Putamen (tissue), 1 donor: ENCODE measurements at regions not wholly inside any gene's neighbourhood (a gene's known extent, or its start where the extent isn't known, plus 50 kb on each side); places are given as distances from the start of the nearest gene placed in this dataset.
A peak's percentile ranks its signal among the peaks of the same experiment; 100 is the strongest.

Source experiments
- DNase-seq: peaks from one replicate; pipeline ENCODE4 v3.0.0-alpha.2; 2016; ENCODE audit warnings: low spot score

GRCh38 chr18:56021809-56022195 is 433.8 kb upstream of the TCF4 start:
- no peak for DNase-seq

- DNase-seq: no peak
These were observed 433.3 kb upstream of the TCF4 start for GRCh38 chr18:56021136-56021808.

GRCh38 chr18:56019908-56020307 is 431.9 kb upstream of the TCF4 start:
- DNase-seq: no peak

GRCh38 chr18:56019156-56019555 is 431.2 kb upstream of the TCF4 start:
- no peak for DNase-seq

GRCh38 chr18:56009411-56009810 is 421.4 kb upstream of the TCF4 start:
- no peak for DNase-seq

GRCh38 chr18:56003720-56004088 is 415.7 kb upstream of the TCF4 start:
- no peak for DNase-seq

GRCh38 chr18:56003009-56003719 is 415.2 kb upstream of the TCF4 start:
- DNase-seq: peak; percentile 63

- DNase-seq: no peak
These were observed 413.6 kb upstream of the TCF4 start for GRCh38 chr18:56001576-56001975.

- DNase-seq: no peak
These were observed 412.0 kb upstream of the TCF4 start for GRCh38 chr18:56000041-56000440.

- peak; percentile 33 for DNase-seq
These were observed 411.6 kb upstream of the TCF4 start for GRCh38 chr18:55999641-56000040.

GRCh38 chr18:55998801-55999385 is 410.9 kb upstream of the TCF4 start:
- no peak for DNase-seq

GRCh38 chr18:55998071-55998522 is 410.1 kb upstream of the TCF4 start:
- peak; percentile 89 for DNase-seq

GRCh38 chr18:55997151-55997561 is 409.2 kb upstream of the TCF4 start:
- peak; percentile 15 for DNase-seq

GRCh38 chr18:55996717-55997116 is 408.7 kb upstream of the TCF4 start:
- DNase-seq: no peak

GRCh38 chr18:55990186-55990585 is 402.2 kb upstream of the TCF4 start:
- DNase-seq: no peak

GRCh38 chr18:55988537-55988936 is 400.5 kb upstream of the TCF4 start:
- DNase-seq: no peak

- DNase-seq: no peak
These were observed 395.4 kb upstream of the TCF4 start for GRCh38 chr18:55983433-55983832.

- no peak for DNase-seq
These were observed 395.0 kb upstream of the TCF4 start for GRCh38 chr18:55982992-55983391.

GRCh38 chr18:55981712-55982475 is 393.9 kb upstream of the TCF4 start:
- DNase-seq: no peak

- DNase-seq: no peak
These were observed 386.5 kb upstream of the TCF4 start for GRCh38 chr18:55974521-55974920.

- DNase-seq: no peak
These were observed 380.6 kb upstream of the TCF4 start for GRCh38 chr18:55968550-55968949.

GRCh38 chr18:55967019-55967418 is 379.0 kb upstream of the TCF4 start:
- DNase-seq: no peak

GRCh38 chr18:55964171-55964570 is 376.2 kb upstream of the TCF4 start:
- no peak for DNase-seq
